GM04503 (cell line): ENCODE measurements at regions not wholly inside any gene's neighbourhood (a gene's known extent, or its start where the extent isn't known, plus 50 kb on each side); places are given as distances from the start of the nearest gene placed in this dataset.

Experiments
- DNase-seq: peaks from one replicate; pipeline ENCODE4 v3.0.0-alpha.2; 2012; ENCODE audit warnings: low read depth

DNA sequence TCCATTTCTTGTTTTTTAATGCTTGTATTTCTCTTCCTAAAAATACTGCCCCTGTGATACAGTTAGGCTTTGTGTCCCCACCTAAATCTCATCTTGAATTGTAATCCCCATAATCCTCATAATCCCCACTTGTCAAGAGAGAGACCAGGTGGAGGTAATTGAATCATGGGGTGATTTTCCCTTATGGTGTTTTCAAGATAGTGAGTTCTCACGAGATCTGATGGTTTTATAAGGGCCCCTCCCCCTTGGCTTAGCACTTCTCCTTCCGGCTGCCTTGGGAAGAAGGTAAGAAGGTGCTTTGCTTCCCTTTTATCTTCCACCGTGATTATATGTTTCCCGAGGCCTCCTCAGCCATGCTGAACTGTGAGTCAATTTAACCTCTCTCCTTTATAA, 227.4 kb downstream of the MAN2A1 start:
- DNase-seq = no peak

DNA sequence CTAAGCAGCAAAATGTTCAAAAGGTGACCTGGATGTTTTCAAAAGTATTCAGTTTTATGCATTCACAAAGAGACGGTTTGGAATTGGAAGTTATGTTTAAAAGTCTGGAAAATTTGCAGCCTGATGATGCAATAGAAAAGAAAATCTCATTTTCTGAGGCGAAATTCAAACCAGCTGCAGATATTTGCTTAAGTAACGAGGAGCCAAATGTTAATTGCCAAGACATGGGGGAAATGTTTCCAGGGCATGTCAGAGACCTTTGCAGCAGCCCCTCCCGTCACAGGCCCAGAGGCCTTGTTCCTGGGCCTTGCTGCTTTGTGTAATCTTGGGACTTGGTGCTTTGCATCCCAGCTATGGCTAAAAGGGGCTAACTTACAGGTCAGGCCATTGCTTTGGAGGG, 228.2 kb downstream of the MAN2A1 start:
- no peak for DNase-seq

DNA sequence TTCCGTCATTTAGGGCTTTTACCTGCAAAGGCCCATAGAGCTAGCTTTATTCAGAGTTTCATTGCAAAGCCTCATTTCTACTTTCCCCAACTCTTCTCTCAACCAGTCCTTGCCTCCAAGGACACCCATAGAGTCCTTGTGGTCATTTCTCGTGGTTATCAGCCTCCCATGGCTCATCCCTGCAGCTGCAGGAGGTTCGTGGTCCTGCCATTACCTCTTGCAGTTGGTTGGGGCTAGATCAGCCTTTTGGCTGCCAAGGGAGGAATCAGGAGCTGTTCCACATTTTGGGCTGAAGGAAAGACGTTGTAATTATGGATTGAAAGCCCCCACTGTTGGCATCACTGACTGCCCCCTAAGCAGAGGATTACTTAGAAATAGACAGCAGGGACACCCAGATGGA, 231.0 kb downstream of the MAN2A1 start:
- no peak for DNase-seq

DNA sequence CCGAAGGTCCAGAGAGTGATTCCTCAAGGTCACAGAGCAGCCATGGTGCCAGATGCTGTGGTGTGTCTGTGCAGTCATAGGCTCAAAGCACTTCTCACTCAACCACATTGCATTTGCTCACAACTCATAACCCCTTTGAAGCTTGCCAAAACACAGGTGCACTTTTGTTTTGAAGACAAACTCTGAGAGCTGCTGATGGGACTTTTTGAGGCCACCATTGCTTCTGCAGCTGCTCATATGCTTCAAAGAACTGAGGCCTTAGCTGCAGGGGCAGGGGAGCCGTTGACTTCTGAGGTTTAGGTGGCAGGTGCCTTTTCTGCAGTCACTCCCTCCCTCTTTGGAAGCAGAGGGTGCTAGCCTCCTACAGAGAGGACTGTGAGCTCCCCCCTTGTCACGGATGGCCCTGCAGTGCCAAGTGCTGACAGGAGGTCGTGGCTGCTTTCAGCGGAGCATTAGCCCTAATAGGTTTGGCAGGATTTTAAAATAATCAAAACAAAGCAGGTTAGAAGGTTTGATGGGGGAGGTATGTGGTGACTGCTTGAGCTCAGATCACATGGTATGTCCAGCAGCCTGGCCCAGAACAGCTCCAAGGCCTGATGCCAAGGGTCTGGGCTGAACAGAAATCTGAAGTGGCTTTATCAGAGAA, 232.1 kb downstream of the MAN2A1 start:
- no peak for DNase-seq

DNA sequence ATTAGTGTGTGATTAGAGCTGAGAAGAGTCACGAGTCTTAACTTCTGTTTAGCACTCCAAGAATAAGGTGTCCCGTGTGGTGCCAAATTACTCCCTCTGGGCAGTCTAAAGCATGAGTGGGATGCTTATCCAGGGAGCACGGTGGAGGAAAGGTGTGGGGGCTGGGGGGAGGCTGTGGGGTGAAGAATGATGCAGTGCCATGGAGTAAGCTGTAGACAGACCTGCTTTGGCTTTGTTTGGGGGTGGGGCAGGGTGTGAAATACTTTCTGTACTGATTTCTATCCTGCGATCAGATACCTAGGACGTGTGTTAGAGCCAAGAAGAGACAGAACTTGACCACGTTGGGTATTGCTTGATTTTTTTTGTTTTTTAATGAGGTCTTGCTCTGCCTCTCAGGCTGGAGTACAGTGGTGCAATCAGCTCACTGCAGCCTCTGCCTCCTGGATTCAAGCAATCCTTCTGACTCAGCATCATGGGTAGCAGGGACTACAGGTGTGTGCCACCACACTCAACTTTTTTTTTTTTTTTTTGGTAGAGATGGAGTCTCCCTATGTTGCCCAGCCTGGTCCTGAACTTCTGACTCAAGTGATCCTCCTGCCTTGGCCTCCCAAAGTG, 232.8 kb downstream of the MAN2A1 start:
- no peak for DNase-seq

DNA sequence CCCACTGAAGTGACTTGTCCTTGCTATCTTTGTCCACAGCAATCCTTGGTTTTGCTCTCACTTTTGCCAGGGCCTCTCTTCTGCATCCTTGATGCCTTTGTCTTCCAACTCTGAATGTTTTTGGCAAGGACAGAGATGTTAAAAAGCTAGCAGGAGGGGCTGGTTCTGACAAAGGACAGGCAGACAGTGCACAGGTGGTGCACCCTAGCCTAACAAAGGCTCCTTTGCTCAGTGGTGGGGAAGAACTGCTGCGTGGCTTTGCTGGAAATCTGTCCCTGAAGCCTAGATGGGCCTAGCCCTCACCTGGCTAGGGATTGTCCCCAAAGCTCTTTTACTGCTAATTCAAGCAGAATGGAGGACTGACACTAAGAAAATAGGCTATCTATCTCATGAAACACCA, 233.5 kb downstream of the MAN2A1 start:
- DNase-seq = no peak

DNA sequence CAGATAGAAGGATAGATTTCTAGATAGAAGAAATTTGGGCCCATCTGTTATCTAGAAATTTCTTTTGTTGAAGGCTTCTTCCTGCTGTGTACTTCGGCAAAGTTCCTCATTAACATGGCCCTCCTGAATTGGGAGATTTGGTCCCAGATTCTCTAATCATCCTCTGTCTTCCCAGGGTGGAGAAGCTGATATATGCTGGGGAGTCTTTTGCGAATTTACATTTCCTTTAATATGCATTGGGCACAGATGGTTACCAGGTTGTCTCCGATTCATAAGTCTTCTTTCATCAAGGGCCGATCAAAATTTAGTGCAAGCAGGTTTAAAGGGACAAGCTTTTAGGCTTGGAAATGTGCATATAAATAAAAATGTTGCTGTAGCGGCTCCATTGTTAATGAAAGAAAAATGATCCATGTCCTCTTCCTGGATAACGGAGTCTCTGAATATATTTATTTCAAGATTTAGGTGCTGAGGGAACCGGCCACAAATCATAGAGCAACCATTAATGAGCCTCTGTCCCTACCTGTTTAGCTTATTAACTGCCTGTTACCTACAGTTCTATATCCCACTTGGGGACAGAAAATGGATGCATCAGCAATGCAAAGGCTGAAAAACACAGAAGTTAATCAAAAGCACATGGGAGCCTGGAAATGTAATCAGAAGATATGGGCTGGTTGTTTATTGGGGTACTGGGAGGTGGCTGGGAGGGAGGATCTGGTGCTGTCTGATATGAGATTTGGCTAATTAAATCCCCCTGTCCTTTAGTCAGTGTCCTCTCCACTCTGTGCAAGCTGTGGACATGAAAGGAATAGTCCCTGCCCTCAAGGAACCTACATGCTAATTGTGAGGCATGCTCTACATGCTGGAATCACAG, 234.7 kb downstream of the MAN2A1 start:
- no peak for DNase-seq

DNA sequence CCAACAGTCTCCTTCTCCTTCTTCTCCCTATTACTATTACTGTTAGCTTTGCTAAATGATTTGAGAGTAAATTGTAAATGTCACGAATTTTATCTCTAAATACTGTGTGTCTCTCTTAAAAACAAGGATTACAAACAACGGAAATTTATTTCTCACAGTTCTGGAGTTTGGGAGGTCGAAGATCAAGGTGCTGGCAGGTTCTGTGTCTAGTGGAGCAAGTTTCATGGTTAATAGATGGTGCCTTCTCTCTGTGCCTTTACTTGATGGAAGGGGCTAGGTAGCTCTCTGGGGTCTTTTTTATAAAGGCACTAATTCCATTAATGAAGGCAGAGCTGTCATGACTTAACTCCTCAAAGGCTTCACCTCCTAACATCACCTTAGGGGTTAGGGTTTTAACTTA, 237.9 kb downstream of the MAN2A1 start:
- DNase-seq = no peak

DNA sequence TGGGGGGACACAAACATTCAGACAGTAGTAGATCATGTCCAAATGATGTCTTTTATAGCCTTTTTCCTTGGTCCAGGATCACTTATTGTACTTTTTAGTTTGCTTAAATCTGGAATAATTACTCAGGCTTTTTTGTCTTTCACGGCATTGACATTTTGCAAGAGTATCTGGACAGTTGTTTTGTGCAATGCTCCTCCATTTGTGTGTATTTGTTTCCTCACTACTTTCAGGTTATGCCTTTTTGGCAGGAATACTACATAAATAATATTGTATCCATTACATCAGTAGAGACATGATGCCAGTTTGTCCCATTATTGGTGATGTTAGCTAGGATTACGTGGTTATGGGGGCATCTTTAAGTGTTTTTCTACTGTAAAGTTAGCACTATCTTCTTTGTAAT, 238.3 kb downstream of the MAN2A1 start:
- DNase-seq = no peak

DNA sequence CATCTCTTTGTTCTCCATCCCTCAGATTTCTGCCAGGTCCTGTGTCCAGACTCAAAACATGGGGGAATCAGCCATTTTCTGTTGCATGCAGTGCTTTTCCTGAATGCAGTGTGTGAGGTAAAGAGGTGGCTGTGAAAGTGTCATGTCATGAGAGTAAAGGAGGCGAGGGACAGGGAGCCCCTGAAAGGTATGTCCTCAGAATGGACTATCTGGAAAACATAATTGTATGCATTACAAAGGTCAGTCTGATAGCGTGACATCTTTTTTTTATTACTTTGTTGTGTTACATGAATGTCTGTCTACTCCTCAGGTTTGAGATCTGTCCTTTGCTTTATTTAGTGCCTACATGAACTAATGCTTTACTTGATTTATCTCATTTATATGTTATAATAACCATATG, 239.1 kb downstream of the MAN2A1 start:
- DNase-seq = no peak

DNA sequence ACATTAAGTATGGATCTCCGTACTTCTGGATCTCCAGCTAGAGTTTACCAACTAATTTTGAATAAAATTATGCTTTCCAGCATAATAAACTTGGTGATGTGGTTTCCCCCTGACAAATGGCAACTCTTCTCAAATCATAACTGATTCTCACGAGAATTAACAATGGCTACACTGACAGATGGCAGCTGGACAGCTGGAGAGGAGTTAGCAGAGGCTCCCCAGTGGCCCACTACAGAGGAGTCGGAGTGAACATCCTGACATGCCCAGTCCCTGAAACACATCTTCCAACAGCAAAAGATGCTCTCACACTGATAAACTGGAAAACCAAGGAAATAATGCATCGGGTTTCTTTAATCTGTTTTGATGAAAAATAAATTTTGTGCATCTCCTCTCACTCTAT, 239.6 kb downstream of the MAN2A1 start:
- DNase-seq = no peak

DNA sequence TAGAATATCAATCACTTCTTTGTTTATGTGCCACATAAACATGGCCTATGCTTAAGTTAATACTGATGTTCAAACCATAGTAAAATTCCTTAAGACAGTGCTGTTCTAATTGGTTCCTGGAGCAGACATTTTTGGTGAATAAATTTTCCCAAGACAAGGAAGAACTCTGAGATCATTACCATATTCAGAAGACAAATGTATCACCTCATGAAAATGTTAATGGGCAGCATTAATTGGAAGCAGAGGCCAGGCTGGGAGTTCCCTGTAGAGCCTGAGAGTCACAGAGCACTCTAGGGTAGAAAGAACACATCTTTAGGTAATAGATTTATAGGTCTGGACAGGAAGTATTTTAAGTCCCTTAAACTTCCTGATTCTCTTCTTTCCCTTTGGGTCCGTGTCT, 240.2 kb downstream of the MAN2A1 start:
- no peak for DNase-seq

DNA sequence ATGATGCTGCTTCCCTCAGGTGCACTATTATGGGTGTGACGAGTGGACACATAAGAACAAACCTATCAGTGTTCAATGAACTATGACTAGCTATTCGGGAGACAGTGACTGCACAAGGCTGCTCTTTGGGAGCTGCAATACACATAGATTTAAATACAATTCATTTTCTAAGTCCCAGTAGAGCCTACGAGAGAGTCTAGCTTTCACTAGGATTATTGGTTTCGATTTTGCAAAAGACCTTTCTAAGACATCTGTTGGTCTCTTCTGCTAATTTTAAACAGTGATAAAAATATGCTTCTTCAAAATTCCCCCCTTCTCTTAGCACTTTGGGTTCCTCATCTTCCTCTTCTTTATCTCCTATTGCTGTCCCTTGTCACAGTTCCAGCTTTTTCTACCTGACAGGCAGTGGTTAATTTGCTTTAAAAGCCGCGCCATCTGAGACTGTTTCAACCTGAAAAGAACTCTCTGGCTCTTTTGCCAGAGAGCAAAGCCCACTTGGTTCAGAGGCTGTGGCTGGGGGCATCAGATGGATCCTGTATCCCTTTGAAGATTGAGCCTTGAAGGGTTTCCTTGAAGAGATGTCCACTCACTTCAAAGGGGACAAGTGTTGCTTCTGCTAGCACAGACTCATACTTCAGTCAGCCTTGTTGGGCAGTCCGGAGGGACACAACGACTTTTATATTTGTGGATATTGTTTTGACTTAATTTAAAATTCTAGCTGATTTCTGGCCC, 241.5 kb downstream of the MAN2A1 start:
- no peak for DNase-seq

DNA sequence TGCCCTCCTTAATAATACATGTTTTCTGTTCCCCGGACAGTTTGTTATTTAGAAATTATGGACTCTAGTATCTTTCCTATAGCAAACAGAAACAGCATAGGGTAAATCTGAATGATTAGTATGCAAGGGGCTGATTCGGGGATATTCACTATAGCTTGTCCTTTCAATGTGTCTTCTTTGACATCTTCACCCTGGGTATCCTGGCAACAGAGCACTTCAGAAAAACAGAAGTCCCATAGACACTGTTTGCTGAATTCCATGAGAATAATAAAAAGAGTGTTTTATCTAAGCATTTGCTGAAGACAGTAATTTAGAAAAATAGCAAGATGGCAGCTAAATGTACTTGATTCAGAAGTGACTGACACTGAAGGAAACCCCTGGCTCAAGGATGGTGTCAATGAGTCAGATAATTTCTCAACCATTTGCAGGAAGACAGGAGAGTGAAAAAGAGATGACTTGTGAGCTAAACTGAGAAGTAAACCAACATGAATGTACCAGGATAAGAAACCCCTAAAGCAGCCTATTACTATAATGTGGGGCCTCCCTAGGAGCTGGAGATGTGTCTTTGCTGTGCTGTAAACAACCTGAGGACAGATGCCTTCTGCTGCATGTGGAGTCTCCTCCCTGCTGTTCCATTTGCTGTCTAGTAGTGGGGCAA, 246.2 kb downstream of the MAN2A1 start:
- no peak for DNase-seq

DNA sequence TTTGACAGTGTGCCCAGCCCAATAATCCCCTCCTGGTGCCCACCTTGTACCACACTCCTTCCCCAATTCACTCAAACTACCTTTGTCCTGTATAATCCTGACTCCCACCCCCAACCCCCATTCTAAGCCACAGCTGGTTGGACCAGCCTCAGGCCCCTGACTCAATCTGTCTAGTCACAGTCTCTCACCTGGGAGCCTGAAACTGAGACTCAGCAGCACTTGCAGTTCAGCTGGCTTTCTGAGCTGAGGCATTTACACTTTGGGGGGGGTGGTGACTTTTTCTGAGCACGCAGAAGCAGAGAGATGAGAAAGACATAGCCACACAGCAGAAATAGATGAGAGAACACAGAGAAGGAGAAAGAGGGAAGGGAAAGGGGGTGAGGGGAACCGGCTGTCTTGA, 247.3 kb downstream of the MAN2A1 start:
- no peak for DNase-seq

DNA sequence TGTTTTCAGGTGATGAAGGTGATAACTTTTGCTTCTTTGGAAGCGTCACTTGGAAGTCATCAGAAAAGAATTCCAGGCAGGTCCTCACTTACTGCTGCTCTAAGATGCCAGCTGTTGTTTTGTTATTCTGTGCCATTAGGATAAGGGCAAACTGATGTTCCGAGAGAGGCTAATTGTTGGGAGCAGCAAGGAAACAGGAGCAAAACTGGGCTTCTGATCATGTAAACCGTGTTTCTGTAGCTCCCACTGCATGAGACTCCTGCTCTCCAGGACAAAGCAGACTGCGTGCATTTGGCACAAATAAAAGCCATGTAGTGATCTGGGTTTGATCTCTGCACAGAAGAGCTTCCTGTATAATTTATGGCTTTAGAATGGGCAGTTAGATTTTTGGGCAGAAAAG, 248.2 kb downstream of the MAN2A1 start:
- no peak for DNase-seq

DNA sequence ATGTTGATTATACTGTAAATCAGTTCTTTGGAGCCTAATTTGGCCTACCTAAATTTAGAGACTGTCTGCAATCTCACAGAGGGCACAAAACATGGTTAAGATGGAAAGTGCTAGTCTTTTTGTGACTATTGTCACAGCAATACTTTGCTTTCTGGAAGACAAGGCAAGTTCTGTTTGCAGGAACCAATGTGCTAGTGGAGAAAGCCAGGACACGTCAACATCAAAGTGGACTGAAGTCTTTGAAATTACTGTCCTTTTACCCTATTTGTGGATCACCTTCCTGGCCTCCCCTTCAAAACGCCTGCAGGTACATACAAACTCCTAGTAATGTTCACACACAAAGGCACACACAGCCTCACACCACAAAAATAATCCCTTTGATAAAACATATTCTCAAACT, 248.7 kb downstream of the MAN2A1 start:
- no peak for DNase-seq

DNA sequence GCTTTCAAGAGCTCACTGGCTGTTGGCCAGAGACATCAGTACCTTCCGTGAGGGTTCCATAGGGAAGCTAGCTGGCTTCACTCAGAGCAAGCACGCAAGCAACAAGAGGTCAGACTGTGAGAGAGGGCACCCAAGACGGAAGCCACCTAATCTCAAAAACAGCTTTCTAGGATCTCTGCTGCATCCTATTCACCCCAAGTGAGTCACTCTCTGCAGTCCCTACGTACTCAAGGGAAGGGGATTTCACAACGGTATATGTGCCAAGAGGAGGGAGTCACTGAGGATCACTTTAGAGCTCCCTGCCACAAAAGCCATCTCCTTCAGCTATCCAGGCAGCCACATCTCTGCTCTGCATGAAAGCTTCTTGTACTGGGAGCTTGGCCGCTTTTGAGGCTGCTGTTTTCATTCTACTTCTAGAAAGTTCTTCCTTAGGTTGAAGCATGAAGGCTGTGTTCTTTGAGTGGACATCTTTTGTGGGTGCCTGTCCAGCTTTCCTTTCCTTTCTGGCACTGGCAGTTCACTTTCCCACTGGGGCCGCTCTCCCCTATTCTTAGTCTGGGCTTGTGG, 249.5 kb downstream of the MAN2A1 start:
- no peak for DNase-seq

DNA sequence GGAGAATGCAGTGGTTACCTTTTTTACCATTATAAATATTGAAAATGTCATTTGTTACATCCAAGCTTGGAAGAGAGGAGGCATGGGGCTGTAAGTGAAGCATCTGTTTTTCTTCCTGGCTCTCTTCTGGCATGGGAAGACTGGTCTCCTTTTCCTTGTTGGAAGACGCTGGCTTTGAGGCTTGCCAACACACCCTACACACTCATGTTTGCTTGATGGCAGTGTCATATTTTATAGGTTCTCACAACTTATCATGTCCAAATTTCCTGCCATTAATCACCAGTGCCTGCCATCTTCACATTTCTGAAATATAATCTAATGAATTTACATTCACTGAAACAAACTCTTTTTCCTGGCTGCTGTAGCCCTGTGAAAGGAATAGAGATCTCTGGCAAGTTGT, 252.9 kb downstream of the MAN2A1 start:
- DNase-seq = no peak

DNA sequence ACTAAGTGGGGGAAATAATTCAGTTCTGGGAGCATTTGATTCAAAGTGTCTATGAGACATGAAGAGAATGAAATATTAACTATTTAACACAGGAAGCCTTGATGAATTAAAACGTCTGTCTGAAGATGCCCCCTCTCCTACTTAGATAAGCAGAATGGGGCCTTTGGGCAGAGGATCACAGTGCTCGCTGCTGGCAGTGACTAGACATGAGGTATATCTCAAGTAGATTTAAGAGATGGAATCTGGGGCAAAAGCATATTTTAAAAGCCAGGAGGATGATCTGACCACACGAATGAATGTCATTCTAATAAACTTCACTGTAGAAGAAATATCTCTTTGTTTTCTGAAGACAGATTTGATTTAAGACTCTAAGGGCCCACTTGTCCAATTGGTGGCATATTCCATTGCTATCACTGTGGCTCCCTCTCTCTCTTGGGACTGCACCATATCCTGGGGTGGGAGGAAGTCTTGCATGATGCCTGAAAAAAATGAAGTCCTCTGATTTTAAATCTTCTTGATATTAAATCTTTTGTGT, 254.0 kb downstream of the MAN2A1 start:
- DNase-seq = no peak

DNA sequence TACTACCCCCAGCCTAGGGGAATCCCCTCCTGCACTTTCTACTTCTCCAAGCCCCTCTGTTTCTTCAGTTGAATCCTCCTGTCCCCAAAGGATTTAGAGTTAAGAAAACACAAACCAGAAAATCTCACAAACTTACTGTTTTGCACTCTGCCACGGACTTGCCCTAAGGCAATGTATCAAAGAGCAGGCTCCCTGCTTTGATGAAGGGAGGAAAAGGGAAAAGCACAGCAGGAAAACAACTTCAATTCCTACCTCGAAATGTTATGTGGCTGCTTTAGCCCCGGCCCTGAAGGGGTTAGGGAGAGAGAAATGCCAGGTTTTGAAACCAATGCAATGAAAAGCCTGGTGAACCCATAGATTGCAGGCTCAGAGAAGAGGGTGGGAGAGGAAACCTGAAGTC, 254.7 kb downstream of the MAN2A1 start:
- no peak for DNase-seq
